Spleen (tissue), 11 donors: ENCODE measurements at regions not wholly inside any gene's neighbourhood (a gene's known extent, or its start where the extent isn't known, plus 50 kb on each side); places are given as distances from the start of the nearest gene placed in this dataset.
A peak's percentile ranks its signal among the peaks of the same experiment; 100 is the strongest.

Experiments used
- DNase-seq: peaks from one replicate; pipeline ENCODE4 v3.0.0-alpha.2; 2020
- H3K27ac ChIP-seq, 8 donors: fragments of 200-600 bp; sonication (generic) in 7 of 8; 1 replicate in 4 of 8; 2 replicates in 4 of 8; pipeline versions ENCODE4 v1.5.0 to v1.8.0; 2016 to 2021; ENCODE audit warnings: inconsistent platforms in 4 of 8, mild to moderate bottlenecking in 4 of 8, moderate library complexity in 1 of 8
- H3K27me3 ChIP-seq, 7 donors: fragments of 200-600 bp; sonication (generic) in 6 of 7; replicated peaks in 1 of 7; 1 replicate in 4 of 7; 2 replicates in 3 of 7; pipeline versions ENCODE4 v1.5.0 to v1.8.0; 2016 to 2021; ENCODE audit warnings: inconsistent platforms in 3 of 7, mild to moderate bottlenecking in 1 of 7
- H3K36me3 ChIP-seq, 6 donors: fragments of 200-600 bp; sonication (generic) in 5 of 6; 1 replicate in 4 of 6; 2 replicates in 2 of 6; pipeline versions ENCODE4 v1.5.0 to v1.8.0; 2016 to 2021; ENCODE audit warnings: inconsistent platforms in 2 of 6
- H3K4me1 ChIP-seq, 6 donors: fragments of 200-600 bp; sonication (generic) in 5 of 6; 1 replicate in 3 of 6; 2 replicates in 3 of 6; pipeline versions ENCODE4 v1.5.0 to v1.8.0; 2016 to 2021; ENCODE audit warnings: inconsistent platforms in 3 of 6
- H3K4me3 ChIP-seq, 8 donors: fragments of 200-600 bp; sonication (generic) in 7 of 8; 1 replicate in 4 of 8; 2 replicates in 4 of 8; pipeline versions ENCODE4 v1.5.0 to v1.8.0; 2016 to 2021; ENCODE audit warnings: inconsistent platforms in 4 of 8, mild to moderate bottlenecking in 4 of 8, moderate library complexity in 2 of 8
- H3K9me3 ChIP-seq, 8 donors: fragments of 200-600 bp; sonication (generic) in 7 of 8; 1 replicate in 4 of 8; 2 replicates in 4 of 8; pipeline versions ENCODE4 v1.5.0 to v1.8.0; 2016 to 2021; ENCODE audit warnings: inconsistent platforms in 4 of 8
- CTCF ChIP-seq, 11 experiments: fragments of 200-600 bp in 7 of 11; fragments of 450-650 bp in 4 of 11; sonication (generic) in 4 of 11; IDR thresholded peaks in 8 of 11; conservative IDR thresholded peaks in 3 of 11; 1 replicate in 7 of 11; 2 replicates in 4 of 11; pipeline versions ENCODE4 v1.4.0 to v1.8.0; 2016 to 2021; ENCODE audit warnings: antibody characterized with exemption in 11 of 11, inconsistent platforms in 4 of 11, mild to moderate bottlenecking in 1 of 11
- POLR2A ChIP-seq, 3 donors: fragments of 450-650 bp; IDR thresholded peaks; one replicate each; pipeline ENCODE4 v1.5.1; 2017; ENCODE audit warnings: antibody characterized with exemption in 3 of 3, mild to moderate bottlenecking in 1 of 3
- POLR2AphosphoS5 ChIP-seq, 3 donors: sonication (generic); formaldehyde crosslinking; IDR thresholded peaks; one replicate each; pipeline ENCODE4 v1.5.1; 2017; ENCODE audit warnings: antibody characterized with exemption in 3 of 3
- WGBS, 5 donors: extraction: QIAGEN DNeasy Blood & Tissue Kit in 3 of 5; methylation state at CpG; one replicate each; pipeline versions ENCODE4 v1.1.5 to v1.1.7; 2013 to 2018; 5-methylcytosine and 5-hydroxymethylcytosine counted together
- intact Hi-C: fragments of 100-400 bp; cut with DNase I; formaldehyde crosslinking; loops from one replicate; pipeline ENCODE4 v1.15.0; 2023; ENCODE audit warnings: low total_unique reads
- donor health status: healthy with polysubstance abuse.
- donor health status: DM: no; HTN: no; CAD: no; lungs with moderate emphysema.
- donor health status: DM: no; HTN: no; CAD: no.
- donor health status: Bipolar disorder and iron deficiency.
- donor health status: healthy.
- donor health status: DM: no; HTN: no; CAD: no.
- donor health status: DM: yes; HTN: yes; CAD: no.

GRCh38 chr4:130329036-130329435 is 1233.1 kb downstream of the C4orf33 start:
- intact Hi-C loops, result no loop called here
- Histone ChIP-seq H3K4me3 (no peak overlapping the region), H3K27me3 (no peaks in the 10 kb centered on the region), H3K36me3 (no peaks in the 10 kb centered on the region), H3K9me3 (no peaks in the 10 kb centered on the region), H3K27ac (no peak overlapping the region), H3K4me1 (no peaks in the 10 kb centered on the region)
- TF ChIP-seq POLR2AphosphoS5 (IDR thresholded peaks at IDR 0.05) (no peak), CTCF (IDR thresholded peaks at IDR 0.05 in 8 of 11, conservative IDR thresholded peaks at IDR 0.05 in 3 of 11) (no peak), POLR2A (IDR thresholded peaks at IDR 0.05) (no peak)
- no peak for DNase-seq

GRCh38 chr4:130333241-130333759 is 1237.3 kb downstream of the C4orf33 start:
- TF ChIP-seq CTCF (IDR thresholded peaks at IDR 0.05 in 8 of 11, conservative IDR thresholded peaks at IDR 0.05 in 3 of 11), result no peak
- TF ChIP-seq POLR2AphosphoS5 (IDR thresholded peaks at IDR 0.05), result no peak
- TF ChIP-seq POLR2A (IDR thresholded peaks at IDR 0.05), result no peak
- DNase-seq, result no peak
- H3K9me3 ChIP-seq, result no peaks in the 10 kb centered on the region
- H3K36me3 ChIP-seq, result no peaks in the 10 kb centered on the region
- no peak overlapping the region for H3K4me3 ChIP-seq
- 72 to 84% (median 79%) methylated on average over 4 of the region's 4 CpGs for WGBS, 5 donors
- no peaks in the 10 kb centered on the region for H3K4me1 ChIP-seq
- no peaks in the 10 kb centered on the region for H3K27me3 ChIP-seq
- intact Hi-C loops, result no loop called here
- no peak overlapping the region for H3K27ac ChIP-seq

- no peaks in the 10 kb centered on the region for H3K36me3 ChIP-seq
- H3K4me3 ChIP-seq, result no peak overlapping the region
- no peak for DNase-seq
- H3K27me3 ChIP-seq, result no peaks in the 10 kb centered on the region
- H3K4me1 ChIP-seq, result no peaks in the 10 kb centered on the region
- H3K9me3 ChIP-seq, result no peaks in the 10 kb centered on the region
- intact Hi-C loops, result no loop called here
- WGBS, 5 donors, result 59 to 84% (median 78%) methylated on average over 5 of the region's 5 CpGs
- TF ChIP-seq POLR2A (IDR thresholded peaks at IDR 0.05), result no peak
- TF ChIP-seq CTCF (IDR thresholded peaks at IDR 0.05 in 8 of 11, conservative IDR thresholded peaks at IDR 0.05 in 3 of 11), result no peak
- no peak for TF ChIP-seq POLR2AphosphoS5 (IDR thresholded peaks at IDR 0.05)
- H3K27ac ChIP-seq, result no peak overlapping the region
These were observed 1239.7 kb downstream of the C4orf33 start for GRCh38 chr4:130335417-130336194.

GRCh38 chr4:130336585-130337217 is 1240.7 kb downstream of the C4orf33 start:
- Histone ChIP-seq H3K4me1 (no peaks in the 10 kb centered on the region), H3K27me3 (no peaks in the 10 kb centered on the region), H3K36me3 (no peaks in the 10 kb centered on the region), H3K4me3 (no peak overlapping the region), H3K9me3 (no peaks in the 10 kb centered on the region), H3K27ac (no peak overlapping the region)
- no peak for DNase-seq
- intact Hi-C loops, result no loop called here
- TF ChIP-seq CTCF (IDR thresholded peaks at IDR 0.05 in 8 of 11, conservative IDR thresholded peaks at IDR 0.05 in 3 of 11) (peak in 3 of 11 experiments; percentile 33 to 43 (median 37)), POLR2AphosphoS5 (IDR thresholded peaks at IDR 0.05) (no peak)
- 66 to 72% (median 69%) methylated on average over 5 of the region's 5 CpGs for WGBS, 5 donors
